Left kidney (tissue), 1 donor: ENCODE measurements at regions not wholly inside any gene's neighbourhood (a gene's known extent, or its start where the extent isn't known, plus 50 kb on each side); places are given as distances from the start of the nearest gene placed in this dataset.
"Not testable (repeated sequence)": the region's sequence is repeated elsewhere in the genome, so short reads cannot be mapped to it uniquely, and the experiment has no call there.

Experiments
- DNase-seq: peaks from one replicate; pipeline ENCODE4 v3.0.0-alpha.2; 2013

- DNase-seq, result no peak
These were observed 50.7 kb upstream of the KLF7 start for GRCh38 chr2:207216457-207216856.

DNA sequence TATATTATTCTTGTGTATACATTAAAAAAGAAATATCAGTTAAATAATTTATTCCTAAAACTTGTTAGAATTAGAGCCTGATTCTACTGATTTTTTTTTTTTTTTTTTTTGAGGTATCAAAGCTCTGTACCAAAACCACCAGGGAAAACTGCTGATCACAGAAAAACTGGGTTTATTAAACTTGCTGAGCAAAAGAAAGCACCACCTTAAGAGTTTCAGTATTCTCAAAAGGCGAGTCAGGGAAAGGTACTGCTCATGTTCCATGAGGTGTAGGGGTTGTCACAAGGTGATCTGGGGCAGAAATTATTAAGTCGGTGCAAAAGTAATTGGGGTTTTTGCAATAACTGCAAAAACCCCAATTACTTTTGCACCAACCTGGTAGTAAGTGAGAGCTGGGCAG is 51.7 kb upstream of the KLF7 start:
- DNase-seq, result no peak

GRCh38 chr2:207219081-207219630 is 53.4 kb upstream of the KLF7 start:
- no peak for DNase-seq

- no peak for DNase-seq
These were observed 54.1 kb upstream of the KLF7 start for GRCh38 chr2:207219676-207220501.

- DNase-seq, result no peak
These were observed 56.0 kb upstream of the KLF7 start for GRCh38 chr2:207221731-207222130.

DNA sequence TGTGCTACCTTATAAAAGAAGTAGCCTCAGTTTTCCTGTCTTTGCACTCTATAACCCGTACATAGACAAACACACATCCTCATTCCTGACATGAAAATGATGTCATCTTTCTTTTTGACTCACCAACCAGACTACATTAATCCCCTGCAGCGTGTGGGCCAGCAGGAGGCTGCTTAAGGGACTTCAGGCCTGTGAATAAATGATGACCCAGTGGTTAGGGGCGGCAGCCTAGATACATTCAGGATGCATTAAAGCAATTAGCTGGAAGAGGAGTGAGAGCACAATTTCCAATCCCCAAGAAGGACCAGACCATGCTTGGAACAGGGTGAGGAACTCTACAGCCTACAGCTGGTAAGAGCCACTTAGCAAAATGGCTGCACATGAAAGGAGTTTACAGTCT is 57.3 kb upstream of the KLF7 start:
- DNase-seq, result no peak

DNA sequence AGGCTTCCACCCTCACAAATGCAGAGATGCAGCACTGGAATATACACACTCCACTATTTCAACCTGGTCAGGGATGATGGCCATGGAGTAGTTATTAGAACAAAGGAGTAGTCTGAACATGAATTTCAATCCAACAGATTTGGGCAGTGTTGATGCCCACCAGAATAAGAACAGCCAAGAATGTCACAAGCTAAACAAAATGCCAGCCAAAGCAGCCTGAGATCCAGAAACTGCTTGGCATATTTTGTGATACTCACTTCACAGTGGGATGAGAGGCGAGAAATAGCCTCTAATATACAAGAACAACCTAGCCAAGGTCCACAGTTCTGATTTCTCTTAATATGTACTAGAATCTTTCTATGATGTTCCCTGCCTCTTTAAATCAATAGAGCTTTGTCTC is 58.6 kb upstream of the KLF7 start:
- no peak for DNase-seq

- DNase-seq, result no peak
These were observed 59.2 kb upstream of the KLF7 start for GRCh38 chr2:207224791-207225482.

- no peak for DNase-seq
These were observed 60.0 kb upstream of the KLF7 start for GRCh38 chr2:207225773-207226172.

GRCh38 chr2:207226243-207226642 is 60.5 kb upstream of the KLF7 start:
- DNase-seq, result no peak

- no peak for DNase-seq
These were observed 60.9 kb upstream of the KLF7 start for GRCh38 chr2:207226671-207227061.

- peak; percentile 82 for DNase-seq
These were observed 61.5 kb upstream of the KLF7 start for GRCh38 chr2:207227062-207227748.

- DNase-seq, result no peak
These were observed 62.0 kb upstream of the KLF7 start for GRCh38 chr2:207227749-207228145.

GRCh38 chr2:207228402-207228801 is 62.7 kb upstream of the KLF7 start:
- DNase-seq, result no peak

DNA sequence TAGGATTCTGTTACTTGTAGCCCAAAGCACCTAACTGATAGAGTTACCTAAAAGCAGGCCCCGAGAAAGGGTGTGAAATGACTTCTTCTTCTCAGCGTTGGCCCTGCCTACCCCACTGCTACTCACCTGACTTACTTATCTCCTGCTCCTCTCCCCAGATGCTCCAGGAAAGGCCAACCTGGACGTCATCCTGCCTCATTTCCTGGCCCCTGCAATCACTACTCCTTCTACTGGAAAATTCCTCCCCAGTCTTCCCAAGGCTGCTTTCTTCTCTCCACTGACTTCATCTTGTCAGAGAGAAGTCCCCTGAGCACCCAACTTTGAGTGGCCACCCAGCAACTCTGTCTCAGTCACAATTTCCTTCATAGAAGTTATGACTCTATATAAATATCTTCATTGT is 63.4 kb upstream of the KLF7 start:
- no peak for DNase-seq

DNA sequence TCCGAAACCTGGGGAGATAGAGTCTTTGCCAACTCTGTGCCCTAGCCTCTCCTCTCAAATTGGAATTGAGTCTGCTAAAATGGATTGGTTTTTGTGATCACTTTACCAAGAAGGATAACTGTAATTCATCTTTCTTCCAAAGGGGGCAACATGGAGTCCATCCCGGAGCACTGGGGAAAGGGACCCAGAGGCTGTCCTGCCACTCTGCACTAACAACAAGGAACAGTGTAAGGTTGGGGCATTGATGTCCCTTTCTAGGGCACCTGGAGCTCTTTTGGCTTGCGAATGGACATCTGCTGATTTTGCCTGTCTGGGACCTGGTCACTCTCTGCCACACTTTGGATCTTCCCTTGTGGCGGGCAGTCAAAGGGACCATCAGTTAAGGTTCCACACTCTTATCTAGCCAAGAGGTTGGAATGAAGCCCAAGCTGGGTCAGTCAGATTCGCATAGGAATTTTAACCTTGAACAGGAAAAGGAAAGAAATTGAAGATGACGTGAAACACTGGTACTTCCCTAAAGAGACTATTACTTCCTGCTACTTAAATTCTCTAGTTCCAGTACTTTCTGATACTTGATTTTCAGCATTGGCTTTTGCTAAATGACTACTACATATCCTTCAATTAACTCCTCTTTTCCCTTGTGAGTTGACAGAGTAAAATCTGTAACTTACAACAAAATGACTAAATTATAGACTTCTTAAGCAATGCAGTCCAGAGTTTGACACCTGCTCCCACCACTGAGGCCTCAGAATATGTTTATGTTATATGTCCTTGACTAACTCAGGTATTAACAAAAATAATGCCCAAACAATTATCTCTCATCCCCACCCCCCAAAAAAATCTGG is 64.7 kb upstream of the KLF7 start:
- DNase-seq, result no peak

DNA sequence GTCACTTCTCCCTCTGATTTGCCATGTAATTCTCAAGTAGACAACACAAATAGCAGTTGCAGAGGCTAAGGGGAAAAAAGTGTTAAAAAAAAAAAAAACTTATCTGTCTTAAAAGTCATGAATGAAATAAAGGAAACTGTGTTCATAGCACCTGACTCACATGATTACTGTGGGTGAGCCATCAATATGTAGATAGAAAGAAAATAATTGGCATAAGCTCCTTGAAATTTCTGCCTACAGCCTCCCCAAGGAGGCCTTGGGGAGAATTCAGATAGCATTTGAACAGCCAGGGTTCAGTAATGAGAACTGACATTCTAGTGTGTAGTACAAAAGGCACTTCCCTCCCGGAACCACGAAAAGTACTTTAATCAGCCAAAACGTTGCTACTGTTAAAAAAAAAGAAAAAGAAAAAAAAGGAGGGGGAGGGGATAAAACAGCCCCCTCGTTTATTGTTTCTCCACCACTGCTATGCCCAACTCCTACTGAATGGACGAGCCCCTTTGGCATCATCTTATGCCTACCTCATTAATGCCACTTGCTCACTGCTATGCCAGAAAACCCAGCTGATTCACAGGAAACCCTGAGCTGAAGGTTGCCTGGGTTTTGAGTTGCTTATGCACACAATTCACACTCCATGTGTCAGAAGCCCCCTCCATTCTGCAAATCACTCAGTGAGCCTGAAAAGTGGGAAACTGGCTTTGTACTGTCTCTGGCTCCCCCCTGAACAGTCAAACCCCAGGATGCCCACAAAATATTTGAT is 65.5 kb upstream of the KLF7 start:
- DNase-seq, result no peak

GRCh38 chr2:207231967-207232366 is 66.2 kb upstream of the KLF7 start:
- no peak for DNase-seq

DNA sequence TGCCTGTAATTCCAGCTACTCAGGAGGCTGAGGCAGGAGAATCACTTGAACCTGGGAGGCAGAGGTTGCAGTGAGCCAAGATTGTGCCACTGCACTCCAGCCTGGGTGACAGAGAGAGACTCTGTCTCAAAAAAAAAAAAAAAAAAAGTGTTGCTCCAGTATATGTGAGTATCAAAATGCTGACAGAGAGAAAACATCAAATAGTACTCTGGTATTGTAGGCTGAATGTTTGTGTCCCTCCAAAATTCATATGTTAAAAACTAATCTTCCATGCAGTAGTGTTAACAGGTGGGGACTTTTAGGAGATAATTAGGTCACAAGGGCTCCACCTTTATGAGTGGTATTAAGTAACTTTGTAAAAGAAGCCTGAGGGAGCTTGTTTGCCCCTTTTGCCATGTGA is 67.4 kb upstream of the KLF7 start:
- not testable (repeated sequence) for DNase-seq

- no peak for DNase-seq
These were observed 68.0 kb upstream of the KLF7 start for GRCh38 chr2:207233731-207234130.

DNA sequence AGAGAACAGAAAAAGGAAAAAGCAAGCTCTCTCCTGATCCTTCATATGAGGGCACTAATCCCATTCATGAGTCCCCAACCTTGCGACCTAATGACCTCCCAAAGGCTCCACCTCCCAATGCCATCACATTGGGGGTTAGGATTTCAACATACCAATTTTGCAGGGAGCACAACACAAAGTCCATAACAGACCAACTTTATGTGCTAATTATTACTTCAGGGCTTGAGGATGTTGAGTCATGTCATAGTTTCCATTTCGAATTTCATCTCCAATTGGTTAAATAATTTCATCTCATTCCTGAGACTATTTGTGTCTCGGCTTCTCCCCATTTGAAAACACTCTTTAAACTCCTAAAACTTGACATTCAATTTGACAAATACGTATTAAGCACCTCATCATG is 69.9 kb upstream of the KLF7 start:
- no peak for DNase-seq
